ENCODE measurements at regions not wholly inside any gene's neighbourhood (a gene's known extent, or its start where the extent isn't known, plus 50 kb on each side); places are given as distances from the start of the nearest gene placed in this dataset.

DNA sequence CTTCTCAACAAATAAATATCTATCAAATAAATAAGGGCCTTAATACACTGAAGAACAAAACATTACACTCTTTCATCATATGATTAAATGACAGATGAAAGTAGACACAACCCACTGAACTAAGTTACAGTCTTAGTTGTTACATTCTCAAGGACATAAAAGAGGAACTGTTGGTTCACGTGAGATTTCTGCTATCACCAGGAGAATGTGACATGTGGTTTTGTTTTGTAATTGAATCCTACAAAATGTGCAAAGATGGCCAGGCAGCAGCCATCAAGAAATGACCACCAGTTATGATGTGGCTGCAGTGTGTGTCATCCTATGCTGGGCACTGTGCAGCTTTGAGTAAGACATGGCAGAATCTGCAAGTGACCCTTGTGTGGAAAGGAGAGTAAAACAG is 310.6 kb upstream of the PIK3C3 start:
- no peak for TF ChIP-seq TAF1 (IDR thresholded peaks at IDR 0.05; ENCODE audit: borderline replicate concordance, insufficient read depth, low read length)
- no peak for TF ChIP-seq SIN3A (IDR thresholded peaks at IDR 0.05; ENCODE audit: borderline replicate concordance, insufficient read depth, low read length)
- TF ChIP-seq, protein P1, sequence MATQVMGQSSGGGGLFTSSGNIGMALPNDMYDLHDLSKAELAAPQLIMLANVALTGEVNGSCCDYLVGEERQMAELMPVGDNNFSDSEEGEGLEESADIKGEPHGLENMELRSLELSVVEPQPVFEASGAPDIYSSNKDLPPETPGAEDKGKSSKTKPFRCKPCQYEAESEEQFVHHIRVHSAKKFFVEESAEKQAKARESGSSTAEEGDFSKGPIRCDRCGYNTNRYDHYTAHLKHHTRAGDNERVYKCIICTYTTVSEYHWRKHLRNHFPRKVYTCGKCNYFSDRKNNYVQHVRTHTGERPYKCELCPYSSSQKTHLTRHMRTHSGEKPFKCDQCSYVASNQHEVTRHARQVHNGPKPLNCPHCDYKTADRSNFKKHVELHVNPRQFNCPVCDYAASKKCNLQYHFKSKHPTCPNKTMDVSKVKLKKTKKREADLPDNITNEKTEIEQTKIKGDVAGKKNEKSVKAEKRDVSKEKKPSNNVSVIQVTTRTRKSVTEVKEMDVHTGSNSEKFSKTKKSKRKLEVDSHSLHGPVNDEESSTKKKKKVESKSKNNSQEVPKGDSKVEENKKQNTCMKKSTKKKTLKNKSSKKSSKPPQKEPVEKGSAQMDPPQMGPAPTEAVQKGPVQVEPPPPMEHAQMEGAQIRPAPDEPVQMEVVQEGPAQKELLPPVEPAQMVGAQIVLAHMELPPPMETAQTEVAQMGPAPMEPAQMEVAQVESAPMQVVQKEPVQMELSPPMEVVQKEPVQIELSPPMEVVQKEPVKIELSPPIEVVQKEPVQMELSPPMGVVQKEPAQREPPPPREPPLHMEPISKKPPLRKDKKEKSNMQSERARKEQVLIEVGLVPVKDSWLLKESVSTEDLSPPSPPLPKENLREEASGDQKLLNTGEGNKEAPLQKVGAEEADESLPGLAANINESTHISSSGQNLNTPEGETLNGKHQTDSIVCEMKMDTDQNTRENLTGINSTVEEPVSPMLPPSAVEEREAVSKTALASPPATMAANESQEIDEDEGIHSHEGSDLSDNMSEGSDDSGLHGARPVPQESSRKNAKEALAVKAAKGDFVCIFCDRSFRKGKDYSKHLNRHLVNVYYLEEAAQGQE (IDR thresholded peaks at IDR 0.05; ENCODE audit: insufficient read depth in 1 of 2, low read depth in 2 of 2, low read length in 2 of 2): no peak

Data from PFSK-1 (cell line).